GM23248 (cell line): ENCODE measurements at regions not wholly inside any gene's neighbourhood (a gene's known extent, or its start where the extent isn't known, plus 50 kb on each side); places are given as distances from the start of the nearest gene placed in this dataset.

ENCODE experiments used
- EZH2 ChIP-seq: fragments of 200-600 bp; sonication (generic); IDR thresholded peaks from 2 replicates; pipeline ENCODE4 v1.6.1; 2018; ENCODE audit warnings: antibody characterized with exemption, mild to moderate bottlenecking; ENCODE audit not compliant: insufficient read depth, poor library complexity, severe bottlenecking
- EZH2phosphoT487 ChIP-seq: fragments of 200-600 bp; sonication (generic); IDR thresholded peaks from 2 replicates; pipeline ENCODE4 v1.6.1; 2018; ENCODE audit warnings: antibody characterized with exemption, moderate library complexity, mild to moderate bottlenecking, low read depth; ENCODE audit not compliant: insufficient read depth

DNA sequence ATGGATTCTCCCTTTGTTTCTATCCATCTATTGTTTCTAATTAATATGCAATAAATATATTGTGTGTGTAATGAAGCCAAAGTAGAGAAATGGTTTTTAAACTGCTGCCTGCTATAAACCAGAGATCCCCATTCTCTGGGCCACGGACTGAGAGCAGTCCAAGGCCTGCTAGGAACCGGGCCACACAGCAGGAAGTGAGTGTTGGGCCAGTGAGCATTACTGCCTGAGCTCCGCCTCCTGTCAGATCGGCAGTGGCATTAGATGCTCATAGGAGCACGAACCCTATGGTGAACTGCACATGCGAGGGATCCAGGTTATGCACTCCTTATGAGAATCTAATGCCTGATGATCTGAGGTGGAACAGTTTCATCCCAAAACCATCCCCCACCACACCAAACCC is 85.2 kb upstream of the POMGNT2 start:
- TF ChIP-seq EZH2 (no peak), EZH2phosphoT487 (no peak)
